Mucosa of descending colon (tissue), 3 donors: ENCODE measurements at regions not wholly inside any gene's neighbourhood (a gene's known extent, or its start where the extent isn't known, plus 50 kb on each side); places are given as distances from the start of the nearest gene placed in this dataset.
"Not testable (repeated sequence)": the region's sequence is repeated elsewhere in the genome, so short reads cannot be mapped to it uniquely, and the experiment has no call there.

Source experiments
- ATAC-seq: fragments of 200-7000 bp; cut with Tn5 transposase; one replicate; pipeline ENCODE4 v1.9.1; 2020; ENCODE audit warnings: mild to moderate bottlenecking, moderate library complexity
- DNase-seq, 3 donors: peaks; one replicate each; pipeline ENCODE4 v3.0.0-alpha.2; 2020
- H3K36me3 ChIP-seq: fragments of 200-600 bp; one replicate; pipeline ENCODE4 v1.8.0; 2021; ENCODE audit warnings: low read depth, mild to moderate bottlenecking
- H3K4me1 ChIP-seq: fragments of 200-600 bp; one replicate; pipeline ENCODE4 v1.8.0; 2021; ENCODE audit warnings: low read depth, mild to moderate bottlenecking
- H3K4me3 ChIP-seq: fragments of 200-600 bp; one replicate; pipeline ENCODE4 v1.8.0; 2021; ENCODE audit warnings: mild to moderate bottlenecking
- H3K9me3 ChIP-seq: fragments of 200-600 bp; one replicate; pipeline ENCODE4 v1.8.0; 2021; ENCODE audit warnings: mild to moderate bottlenecking
- intact Hi-C, 2 donors: fragments of 100-400 bp; cut with DNase I in 1 of 2; cut with micrococcal nuclease in 1 of 2; formaldehyde crosslinking; loops; one replicate each; pipeline versions ENCODE4 v1.11.0 to v1.11.1; 2022; cut with DNase I, micrococcal nuclease
- donor health status: DM: no; HTN: no; CAD: no; lungs with moderate emphysema.
- donor health status: DM: no; HTN: no; CAD: no.
- donor health status: DM: no; HTN: yes; CAD: no.

- H3K9me3 ChIP-seq = peaks cover 12% of the 10 kb centered on the region
- H3K4me1 ChIP-seq, DNase-seq, ATAC-seq, intact Hi-C loops, H3K36me3 ChIP-seq, H3K4me3 ChIP-seq: not testable (repeated sequence)
These were observed 366.7 kb upstream of the OR4C13 start for GRCh38 chr11:49585495-49585894.

- ATAC-seq, DNase-seq, intact Hi-C loops, H3K4me3 ChIP-seq, H3K36me3 ChIP-seq, H3K4me1 ChIP-seq: not testable (repeated sequence)
- H3K9me3 ChIP-seq = peaks cover 29% of the 10 kb centered on the region
These were observed 343.3 kb upstream of the OR4C13 start for GRCh38 chr11:49608892-49609291.

- intact Hi-C loops, ATAC-seq, H3K4me3 ChIP-seq, DNase-seq, H3K36me3 ChIP-seq, H3K4me1 ChIP-seq: not testable (repeated sequence)
- peaks cover 26% of the 10 kb centered on the region for H3K9me3 ChIP-seq
These were observed 328.3 kb upstream of the OR4C13 start for GRCh38 chr11:49623872-49624271.

- ATAC-seq, H3K36me3 ChIP-seq: not testable (repeated sequence)
These were observed 281.5 kb upstream of the OR4C13 start for GRCh38 chr11:49670705-49671104.

GRCh38 chr11:49702121-49702520 is 250.1 kb upstream of the OR4C13 start:
- H3K36me3 ChIP-seq, H3K4me3 ChIP-seq, DNase-seq, ATAC-seq, intact Hi-C loops, H3K4me1 ChIP-seq: not testable (repeated sequence)
- H3K9me3 ChIP-seq = peaks cover 29% of the 10 kb centered on the region

More at GRCh38 chr11:49670705-49671104, 281.5 kb upstream of the OR4C13 start:
- H3K9me3 ChIP-seq, intact Hi-C loops, H3K4me1 ChIP-seq, H3K4me3 ChIP-seq, DNase-seq: not testable (repeated sequence)

- H3K4me1 ChIP-seq, intact Hi-C loops, H3K4me3 ChIP-seq, DNase-seq, ATAC-seq, H3K36me3 ChIP-seq: not testable (repeated sequence)
- peaks cover 24% of the 10 kb centered on the region for H3K9me3 ChIP-seq
These were observed 201.7 kb upstream of the OR4C13 start for GRCh38 chr11:49750447-49750846.

GRCh38 chr11:49750960-49751359 is 201.2 kb upstream of the OR4C13 start:
- H3K4me3 ChIP-seq, H3K4me1 ChIP-seq, H3K36me3 ChIP-seq, ATAC-seq, intact Hi-C loops, DNase-seq: not testable (repeated sequence)
- H3K9me3 ChIP-seq = peaks cover 21% of the 10 kb centered on the region

GRCh38 chr11:49780791-49781190 is 171.4 kb upstream of the OR4C13 start:
- H3K4me1 ChIP-seq, H3K9me3 ChIP-seq, intact Hi-C loops, H3K36me3 ChIP-seq, ATAC-seq, H3K4me3 ChIP-seq: not testable (repeated sequence)
- peak in 1 of 3 donors; percentile 16 for DNase-seq

- intact Hi-C loops, DNase-seq, ATAC-seq, H3K4me1 ChIP-seq, H3K36me3 ChIP-seq, H3K9me3 ChIP-seq, H3K4me3 ChIP-seq: not testable (repeated sequence)
These were observed 170.2 kb upstream of the OR4C13 start for GRCh38 chr11:49782000-49782399.

GRCh38 chr11:49783841-49784240 is 168.3 kb upstream of the OR4C13 start:
- peaks cover 11% of the 10 kb centered on the region for H3K9me3 ChIP-seq
- ATAC-seq, H3K4me1 ChIP-seq, H3K4me3 ChIP-seq, H3K36me3 ChIP-seq, intact Hi-C loops, DNase-seq: not testable (repeated sequence)

GRCh38 chr11:49789787-49790186 is 162.4 kb upstream of the OR4C13 start:
- H3K36me3 ChIP-seq, DNase-seq, H3K4me1 ChIP-seq, intact Hi-C loops, H3K4me3 ChIP-seq, ATAC-seq: not testable (repeated sequence)
- peaks cover 20% of the 10 kb centered on the region for H3K9me3 ChIP-seq

- peaks cover 25% of the 10 kb centered on the region for H3K9me3 ChIP-seq
- H3K36me3 ChIP-seq, ATAC-seq, intact Hi-C loops, H3K4me1 ChIP-seq, H3K4me3 ChIP-seq, DNase-seq: not testable (repeated sequence)
These were observed 153.9 kb upstream of the OR4C13 start for GRCh38 chr11:49798206-49798837.

GRCh38 chr11:49817705-49818430 is 134.3 kb upstream of the OR4C13 start:
- intact Hi-C loops, DNase-seq: not testable (repeated sequence)
- peaks cover 17% of the 10 kb centered on the region for H3K9me3 ChIP-seq

GRCh38 chr11:49823188-49823587 is 129.0 kb upstream of the OR4C13 start:
- H3K36me3 ChIP-seq, intact Hi-C loops, H3K4me1 ChIP-seq, ATAC-seq, H3K4me3 ChIP-seq, DNase-seq: not testable (repeated sequence)
- peaks cover 17% of the 10 kb centered on the region for H3K9me3 ChIP-seq

More at GRCh38 chr11:49817705-49818430, 134.3 kb upstream of the OR4C13 start:
- H3K36me3 ChIP-seq, ATAC-seq, H3K4me3 ChIP-seq, H3K4me1 ChIP-seq: not testable (repeated sequence)
